SK-N-SH treated with all-trans-retinoic acid at 6 μM for 48 hours (cell line): ENCODE measurements at regions not wholly inside any gene's neighbourhood (a gene's known extent, or its start where the extent isn't known, plus 50 kb on each side); places are given as distances from the start of the nearest gene placed in this dataset.

Experiments used
- ATAC-seq: fragments of 200-7000 bp; cut with Tn5 transposase; 3 replicates; pipeline ENCODE4 v1.9.1; 2020; ENCODE audit warnings: mild to moderate bottlenecking, moderate library complexity
- ARNTL ChIP-seq: fragments of 450-650 bp; formaldehyde crosslinking; IDR thresholded peaks from 2 replicates; pipeline ENCODE4 v1.5.0; 2020; ENCODE audit warnings: low read depth, mild to moderate bottlenecking, moderate library complexity, borderline replicate concordance
- CREB5 ChIP-seq: fragments of 250-450 bp; sonication (Bioruptor Pico); IDR thresholded peaks from 2 replicates; pipeline ENCODE4 v1.5.1; 2020; ENCODE audit warnings: low read depth, mild to moderate bottlenecking, moderate library complexity
- CSDC2 ChIP-seq: fragments of 250-450 bp; sonication (Bioruptor Pico); IDR thresholded peaks from 2 replicates; pipeline ENCODE4 v1.5.0; 2020; ENCODE audit warnings: mild to moderate bottlenecking, moderate library complexity
- CSRNP3 ChIP-seq: fragments of 250-450 bp; sonication (Bioruptor Pico); IDR thresholded peaks from 2 replicates; pipeline ENCODE4 v1.5.1; 2021; ENCODE audit warnings: mild to moderate bottlenecking, moderate library complexity
- ESRRG ChIP-seq: fragments of 250-450 bp; sonication (Bioruptor Pico); IDR thresholded peaks from 2 replicates; pipeline ENCODE4 v1.6.1; 2021; ENCODE audit warnings: mild to moderate bottlenecking
- ISL1 ChIP-seq: fragments of 250-450 bp; sonication (Bioruptor Pico); IDR thresholded peaks from 2 replicates; pipeline ENCODE4 v2.1.2; 2022; ENCODE audit warnings: mild to moderate bottlenecking, moderate library complexity
- OSR1 ChIP-seq: fragments of 250-450 bp; sonication (Bioruptor Pico); IDR thresholded peaks from 2 replicates; pipeline ENCODE4 v1.8.0; 2022; ENCODE audit warnings: moderate library complexity, mild to moderate bottlenecking, inconsistent platforms
- PPARA ChIP-seq: fragments of 250-450 bp; sonication (Bioruptor Pico); IDR thresholded peaks from 2 replicates; pipeline ENCODE4 v1.5.0; 2020; ENCODE audit warnings: mild to moderate bottlenecking, borderline replicate concordance
- RARB ChIP-seq: fragments of 250-450 bp; sonication (Bioruptor Pico); IDR thresholded peaks from 2 replicates; pipeline ENCODE4 v1.8.0; 2021; ENCODE audit warnings: mild to moderate bottlenecking, moderate library complexity
- SNAI2 ChIP-seq: fragments of 250-450 bp; sonication (Bioruptor Pico); IDR thresholded peaks from 2 replicates; pipeline ENCODE4 v1.5.0; 2020; ENCODE audit warnings: mild to moderate bottlenecking, moderate library complexity
- TCF4 ChIP-seq: fragments of 250-450 bp; sonication (Bioruptor Pico); IDR thresholded peaks from 2 replicates; pipeline ENCODE4 v1.8.0; 2021; ENCODE audit warnings: mild to moderate bottlenecking, moderate library complexity, borderline replicate concordance
- TOX ChIP-seq: fragments of 250-450 bp; sonication (Bioruptor Pico); IDR thresholded peaks from 2 replicates; pipeline ENCODE4 v1.8.0; 2021; ENCODE audit warnings: mild to moderate bottlenecking, moderate library complexity, borderline replicate concordance
- ZC3H10 ChIP-seq: fragments of 250-450 bp; sonication (Bioruptor Pico); IDR thresholded peaks from 2 replicates; pipeline ENCODE4 v1.5.1; 2021; ENCODE audit warnings: mild to moderate bottlenecking, moderate library complexity
- ZFP3 ChIP-seq: fragments of 250-450 bp; sonication (Bioruptor Pico); IDR thresholded peaks from 2 replicates; pipeline ENCODE4 v1.5.0; 2020; ENCODE audit warnings: mild to moderate bottlenecking, moderate library complexity
- ZFP30 ChIP-seq: fragments of 450-650 bp; formaldehyde crosslinking; IDR thresholded peaks from 2 replicates; pipeline ENCODE4 v1.5.0; 2022; ENCODE audit warnings: mild to moderate bottlenecking, moderate library complexity
- ZNF565 ChIP-seq: fragments of 450-650 bp; formaldehyde crosslinking; conservative IDR thresholded peaks from 2 replicates; pipeline ENCODE4 v1.5.0; 2020; ENCODE audit warnings: low read depth, mild to moderate bottlenecking, moderate library complexity
- ZNF70 ChIP-seq: fragments of 450-650 bp; formaldehyde crosslinking; IDR thresholded peaks from 2 replicates; pipeline ENCODE4 v1.5.0; 2020; ENCODE audit warnings: mild to moderate bottlenecking, moderate library complexity
- ZNF8 ChIP-seq: fragments of 450-650 bp; formaldehyde crosslinking; IDR thresholded peaks from 2 replicates; pipeline ENCODE4 v1.5.0; 2020; ENCODE audit warnings: mild to moderate bottlenecking, moderate library complexity

- no peak for ATAC-seq
- TF ChIP-seq ZC3H10 (CRISPR knock-in tag), result no peak
- TF ChIP-seq CSDC2 (CRISPR knock-in tag), result no peak
- no peak for TF ChIP-seq ZFP30 (CRISPR knock-in tag)
- TF ChIP-seq ZNF565 (CRISPR knock-in tag), result no peak
- no peak for TF ChIP-seq ARNTL (CRISPR knock-in tag)
- no peak for TF ChIP-seq ISL1 (CRISPR knock-in tag)
These were observed 261.8 kb upstream of the CHAC2 start for GRCh38 chr2:53505826-53506225.

- TF ChIP-seq CSDC2 (CRISPR knock-in tag), result no peak
- TF ChIP-seq CREB5, result no peak
- no peak for TF ChIP-seq ZNF565 (CRISPR knock-in tag)
- no peak for TF ChIP-seq CSRNP3 (CRISPR knock-in tag)
- no peak for TF ChIP-seq ZC3H10 (CRISPR knock-in tag)
- no peak for TF ChIP-seq TOX (CRISPR knock-in tag)
- TF ChIP-seq ZNF70 (CRISPR knock-in tag), result no peak
- no peak for TF ChIP-seq OSR1 (CRISPR knock-in tag)
- no peak for ATAC-seq
These were observed 263.1 kb upstream of the CHAC2 start for GRCh38 chr2:53504507-53504906.

GRCh38 chr2:53500181-53500580 lies 267.4 kb upstream of the CHAC2 start:
- no peak for ATAC-seq
- no peak for TF ChIP-seq OSR1 (CRISPR knock-in tag)
- TF ChIP-seq CREB5, result no peak
- no peak for TF ChIP-seq ZFP3

- ATAC-seq, result no peak
- no peak for TF ChIP-seq TCF4
- TF ChIP-seq RARB (CRISPR knock-in tag), result no peak
- TF ChIP-seq, all 23 proteins: peak for 0
These were observed 269.4 kb upstream of the CHAC2 start for GRCh38 chr2:53498210-53498609.

GRCh38 chr2:53497020-53497419 lies 270.6 kb upstream of the CHAC2 start:
- TF ChIP-seq ESRRG (CRISPR knock-in tag), result no peak
- TF ChIP-seq ZNF70 (CRISPR knock-in tag), result no peak
- no peak for TF ChIP-seq ZFP3
- TF ChIP-seq CREB5, result no peak
- no peak for TF ChIP-seq CSRNP3 (CRISPR knock-in tag)
- TF ChIP-seq ZNF8, result no peak
- no peak for TF ChIP-seq RARB (CRISPR knock-in tag)
- no peak for TF ChIP-seq ZC3H10 (CRISPR knock-in tag)
- TF ChIP-seq, all 23 proteins: peak for 0
- ATAC-seq, result no peak

- no peak for TF ChIP-seq ZFP30 (CRISPR knock-in tag)
- no peak for TF ChIP-seq PPARA
- TF ChIP-seq SNAI2 (CRISPR knock-in tag), result no peak
- TF ChIP-seq CSRNP3 (CRISPR knock-in tag), result no peak
- no peak for TF ChIP-seq TOX (CRISPR knock-in tag)
- no peak for TF ChIP-seq ISL1 (CRISPR knock-in tag)
- TF ChIP-seq TCF4, result no peak
- no peak for TF ChIP-seq ZNF565 (CRISPR knock-in tag)
- no peak for TF ChIP-seq RARB (CRISPR knock-in tag)
- no peak for TF ChIP-seq ESRRG (CRISPR knock-in tag)
- no peak for ATAC-seq
These were observed 274.4 kb upstream of the CHAC2 start for GRCh38 chr2:53493210-53493609.
